ENCODE measurements at regions not wholly inside any gene's neighbourhood (a gene's known extent, or its start where the extent isn't known, plus 50 kb on each side); places are given as distances from the start of the nearest gene placed in this dataset.

DNA sequence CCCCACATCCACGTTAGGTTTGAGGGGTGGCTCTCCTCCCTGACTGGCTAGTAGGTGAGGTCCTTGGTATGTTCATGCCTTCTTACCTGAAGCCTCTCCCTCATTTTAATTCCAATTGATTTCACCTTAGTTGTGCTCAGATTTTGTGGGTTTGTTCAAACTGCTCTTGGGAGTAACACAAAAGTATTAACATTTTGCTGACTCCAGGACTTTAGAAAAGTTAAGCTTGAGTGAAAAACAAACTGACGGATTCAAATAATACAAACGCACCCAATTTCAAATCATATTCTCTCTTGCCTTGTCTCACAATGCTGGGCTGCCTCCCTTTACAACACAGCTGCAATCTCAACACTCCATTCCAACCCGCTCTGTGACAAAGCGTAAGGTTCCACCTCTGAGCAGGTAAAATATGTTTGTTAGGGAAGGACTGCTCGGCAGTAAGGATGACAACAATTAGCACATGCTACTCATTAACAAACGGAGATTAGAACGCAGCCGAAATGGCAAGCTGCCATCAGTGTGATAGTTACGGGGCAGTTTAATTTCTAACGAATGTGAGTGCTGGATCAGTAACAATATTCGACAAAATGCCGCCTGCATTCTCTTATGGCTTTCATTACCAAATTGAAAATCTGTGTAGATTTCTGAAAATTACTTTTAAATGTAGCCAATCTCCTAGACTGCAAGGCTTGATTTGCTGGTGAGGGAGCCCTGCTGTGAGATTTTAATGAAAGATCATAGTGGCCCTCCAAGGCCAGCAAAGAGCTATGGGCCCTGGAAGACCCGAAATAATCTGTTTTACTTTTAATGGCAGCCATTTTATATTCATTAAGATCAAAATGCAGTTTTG lies 730.6 kb upstream of the FANCL start:
- no peak for DNase-seq

DNA sequence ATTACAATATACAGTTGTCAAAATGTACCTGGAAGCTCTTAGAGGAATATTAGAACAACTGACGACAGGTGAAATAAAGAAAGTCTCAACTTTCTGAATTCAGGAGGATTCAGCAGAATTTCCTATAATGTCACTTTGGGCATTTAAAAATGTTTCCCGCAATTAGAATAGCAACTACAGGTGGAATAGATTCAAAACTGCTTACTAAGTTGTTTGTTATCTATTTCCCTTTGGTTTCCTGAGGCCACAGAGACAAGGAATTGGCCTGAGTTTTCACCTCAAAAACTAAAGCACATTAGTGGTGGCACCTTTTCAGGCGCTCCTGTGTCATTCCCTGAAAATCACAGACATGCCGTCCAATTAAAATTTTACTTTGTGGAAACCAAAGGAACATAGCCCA lies 729.2 kb upstream of the FANCL start:
- no peak for DNase-seq

DNA sequence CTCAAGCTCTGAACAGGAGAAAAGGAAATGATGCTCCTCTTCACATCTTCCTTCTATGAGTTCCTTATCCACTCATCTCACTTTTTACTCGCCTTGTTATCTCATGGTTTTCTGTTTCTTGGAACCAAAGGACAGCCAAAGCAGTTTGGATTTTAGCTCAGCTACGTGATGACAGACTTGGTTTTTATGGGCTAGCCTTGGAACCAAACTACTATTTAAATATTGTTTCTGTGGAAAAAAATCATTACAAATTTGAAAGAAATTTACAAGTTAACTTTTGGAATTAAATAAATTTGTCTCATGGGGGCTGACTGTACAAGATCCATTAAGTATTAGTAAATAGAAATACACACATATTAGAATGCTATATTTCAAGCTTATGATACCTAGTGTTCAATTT lies 727.8 kb upstream of the FANCL start:
- no peak for DNase-seq

DNA sequence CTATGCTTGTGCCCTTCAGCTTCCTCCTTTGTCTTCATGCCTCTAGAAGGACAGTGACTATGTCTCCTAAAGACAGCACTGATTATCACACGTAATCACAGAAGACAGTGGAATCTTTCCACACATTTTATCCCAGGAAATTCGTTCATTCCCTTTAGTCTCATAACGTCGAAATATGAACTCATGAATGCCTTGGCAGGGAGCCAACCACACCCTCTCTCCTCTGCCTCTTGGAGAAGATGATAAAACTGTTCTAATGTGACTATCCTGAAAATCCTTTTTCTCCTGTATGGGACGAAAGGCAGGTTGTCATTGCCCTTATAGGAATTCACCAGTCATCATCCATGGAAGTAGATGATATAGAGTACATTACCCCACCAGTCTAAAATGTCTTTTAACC lies 726.6 kb upstream of the FANCL start:
- no peak for DNase-seq

DNA sequence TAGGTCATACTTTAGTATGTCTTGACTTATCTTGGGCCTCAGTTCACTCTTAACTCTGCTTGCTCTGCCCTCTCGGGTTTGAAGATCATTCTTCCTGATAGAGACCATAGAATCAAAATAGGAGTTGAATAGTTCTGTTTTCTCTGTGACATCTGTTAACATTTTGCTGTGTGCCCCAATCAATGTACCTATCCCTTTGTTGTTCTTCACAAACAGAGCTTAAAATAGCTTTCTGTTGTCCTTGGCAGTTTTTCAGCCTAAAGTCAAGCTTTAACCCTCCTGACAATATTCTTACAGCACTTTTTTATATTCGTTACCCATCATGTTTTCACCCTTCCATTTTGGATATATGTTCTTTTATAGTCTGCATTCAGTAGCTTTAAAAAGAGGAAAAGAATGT lies 724.5 kb upstream of the FANCL start:
- DNase-seq, result no peak

DNA sequence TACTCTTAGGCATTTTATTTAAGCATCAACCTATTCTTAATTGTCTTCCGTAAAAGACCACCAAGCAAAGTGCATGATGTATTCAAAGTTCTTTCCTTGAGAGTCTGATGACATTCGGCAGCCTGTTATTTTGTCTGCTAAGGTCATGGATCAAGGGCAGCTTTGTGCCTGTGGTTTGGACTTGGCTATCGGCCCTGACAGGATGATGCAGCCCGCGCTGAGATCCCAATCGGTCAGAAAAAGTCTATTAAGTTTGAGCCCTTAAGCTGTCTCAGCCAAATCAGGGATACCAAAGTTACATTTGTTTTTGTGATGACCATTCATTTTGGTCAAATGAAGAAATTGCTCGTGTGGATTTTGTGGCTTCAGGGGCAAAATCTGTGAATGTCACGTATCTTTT lies 718.9 kb upstream of the FANCL start:
- no peak for DNase-seq

DNA sequence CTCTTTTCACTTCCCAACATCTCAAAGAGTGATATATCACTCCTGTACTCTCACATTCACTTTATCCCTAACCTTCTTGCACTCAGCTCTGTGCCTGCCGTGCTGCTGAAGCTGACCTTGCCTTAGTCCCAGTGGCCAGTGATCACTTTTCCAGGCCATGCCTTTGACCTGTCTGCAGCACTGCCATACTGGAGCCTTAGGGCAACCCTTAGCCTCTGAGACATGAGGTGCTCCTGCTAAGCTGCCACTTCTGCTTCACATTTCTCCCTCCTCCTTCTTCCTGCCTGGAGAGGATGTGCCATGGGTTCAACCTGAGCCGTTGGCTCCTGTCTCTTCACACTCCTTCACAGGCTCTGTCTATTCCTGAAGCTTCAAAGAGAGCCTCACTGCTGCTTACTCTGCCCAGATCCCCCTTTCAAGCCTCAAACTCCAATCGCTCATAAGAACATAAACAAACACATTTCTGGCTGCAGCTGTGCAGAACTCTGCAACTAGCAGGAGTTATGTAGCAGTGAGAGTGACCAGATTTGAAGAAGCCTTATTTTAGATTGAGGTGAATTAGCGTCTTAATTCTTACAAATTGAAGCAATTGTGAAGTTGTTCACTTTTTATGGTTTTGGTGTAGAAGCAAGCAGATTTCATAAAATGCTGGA lies 716.2 kb upstream of the FANCL start:
- no peak for DNase-seq

DNA sequence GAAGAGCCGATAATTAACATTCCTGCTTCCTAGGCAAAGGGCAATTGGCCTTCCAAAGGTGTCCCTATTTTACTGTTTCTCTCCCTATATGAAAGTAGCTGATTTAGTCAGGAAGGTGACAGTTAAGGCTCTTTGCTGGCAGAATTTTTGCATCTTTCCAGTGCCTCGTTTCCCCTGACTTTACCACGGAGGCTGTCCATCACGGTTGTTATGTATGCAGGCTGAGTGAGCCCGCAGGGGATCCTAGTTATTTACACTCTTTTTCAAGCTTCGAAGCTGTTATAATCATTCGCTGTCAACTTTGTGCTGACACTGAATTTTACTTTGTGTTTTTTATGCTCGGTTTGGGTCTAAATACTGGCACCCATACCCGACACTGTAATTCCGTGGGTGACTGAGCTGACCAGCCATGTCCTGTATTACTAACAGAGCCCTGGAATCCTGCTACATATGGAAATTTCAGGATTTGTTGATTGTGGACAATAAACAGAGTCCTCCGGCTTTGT lies 713.8 kb upstream of the FANCL start:
- DNase-seq, result no peak

DNA sequence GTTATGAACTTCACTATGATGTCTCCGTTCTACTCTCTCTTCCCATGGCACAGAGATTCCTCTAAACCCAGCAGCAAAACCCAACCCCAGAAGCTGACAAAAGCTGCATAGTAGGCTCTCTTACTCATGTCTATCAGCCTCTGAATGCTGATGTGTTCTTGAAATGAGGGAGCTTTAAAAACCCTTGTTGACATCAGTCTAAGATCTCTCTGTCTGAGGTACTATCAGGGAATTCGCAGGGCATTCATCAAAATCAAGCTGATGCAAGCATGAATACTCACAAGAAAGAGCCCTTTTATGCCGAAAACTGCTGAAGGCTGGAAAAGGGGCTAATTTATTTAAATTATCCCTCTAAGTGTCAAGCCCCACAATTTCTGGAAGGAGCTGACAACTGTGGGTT lies 710.6 kb upstream of the FANCL start:
- DNase-seq, result no peak

DNA sequence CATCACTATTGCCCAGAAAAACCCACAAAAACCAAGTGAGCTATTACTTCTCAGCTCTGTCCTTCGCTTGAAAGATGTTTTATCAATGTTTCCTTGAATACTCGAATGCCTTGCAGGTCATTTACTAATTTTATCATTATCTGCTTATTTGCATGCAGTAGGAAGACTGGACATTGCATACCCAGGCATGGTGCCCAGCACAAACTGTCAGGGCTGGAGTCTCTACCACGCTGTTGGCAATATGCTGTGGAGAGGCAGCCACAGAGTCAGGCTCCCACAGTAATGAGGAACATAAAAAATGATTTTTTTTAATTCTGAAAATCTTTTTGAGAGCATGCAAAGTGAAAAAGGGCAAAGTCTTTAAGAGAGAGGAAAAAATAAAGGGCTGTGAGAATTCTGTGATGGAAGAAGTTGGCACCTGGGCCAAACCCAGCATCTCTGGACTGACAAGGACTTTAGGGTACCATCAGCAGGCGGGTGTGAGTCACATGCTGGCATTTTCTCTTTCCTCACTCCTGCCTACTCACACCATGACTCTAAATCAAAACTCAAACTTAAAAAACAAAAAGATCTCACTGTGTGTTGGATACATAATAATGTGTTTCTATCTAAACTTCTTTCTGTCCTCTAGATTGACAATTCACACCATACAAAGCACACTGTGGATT lies 709.8 kb upstream of the FANCL start:
- no peak for DNase-seq

DNA sequence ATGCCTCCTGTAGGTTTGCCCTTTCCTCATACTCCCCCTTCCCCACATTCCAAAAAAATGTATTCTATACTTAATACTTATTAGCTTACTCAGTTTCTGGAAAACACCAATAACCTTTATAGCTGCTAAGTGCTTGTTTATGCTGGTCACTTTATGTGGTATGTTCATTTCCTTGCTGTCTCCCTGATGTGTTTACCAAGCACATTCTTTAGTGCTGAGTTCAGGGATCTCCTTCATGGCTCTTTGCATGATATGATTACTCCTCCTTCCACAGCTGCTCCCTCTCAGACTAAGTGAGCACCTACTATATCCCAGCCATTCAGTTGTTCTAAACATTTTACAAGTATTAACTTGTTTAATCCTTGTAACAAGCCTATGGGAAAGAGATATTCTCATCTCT lies 698.3 kb upstream of the FANCL start:
- no peak for DNase-seq

DNA sequence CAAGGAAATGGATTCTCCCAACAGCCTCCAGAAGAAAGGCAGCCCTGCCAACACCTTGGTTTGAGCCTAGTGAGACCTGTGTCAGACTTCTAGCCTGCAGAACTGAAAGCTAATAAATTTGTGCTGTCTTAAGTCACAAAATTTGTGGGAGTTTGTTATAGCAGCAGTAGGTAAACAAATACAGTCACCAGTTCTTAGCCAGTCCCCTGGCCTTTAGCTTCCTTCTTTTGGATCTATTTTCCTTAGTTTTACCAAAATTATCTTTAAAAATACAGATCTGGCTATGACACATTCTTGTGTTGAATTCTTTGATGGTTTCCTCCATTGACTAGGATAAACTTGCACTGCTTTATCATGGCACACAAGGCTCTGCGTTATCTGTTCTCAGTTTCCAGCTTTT lies 697.9 kb upstream of the FANCL start:
- DNase-seq, result no peak

DNA sequence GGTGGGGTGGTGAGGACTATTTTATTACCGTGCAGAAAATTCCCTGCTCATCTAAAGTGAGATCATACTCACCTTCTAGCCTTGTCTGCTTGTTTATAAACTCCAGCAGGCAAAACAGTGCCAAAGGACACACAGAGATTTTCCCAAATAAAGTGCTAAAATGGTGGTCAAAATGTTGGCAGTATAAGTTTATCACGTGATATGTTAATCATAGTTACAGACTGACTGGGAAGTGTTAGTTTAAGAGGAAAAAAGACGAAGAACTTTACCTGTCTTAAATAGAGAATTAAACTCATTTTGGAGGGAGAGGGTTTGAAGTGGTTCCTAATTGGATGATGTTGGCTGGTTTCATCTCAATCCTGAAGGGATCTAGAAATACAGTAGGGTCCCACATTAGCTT lies 691.7 kb upstream of the FANCL start:
- no peak for DNase-seq

DNA sequence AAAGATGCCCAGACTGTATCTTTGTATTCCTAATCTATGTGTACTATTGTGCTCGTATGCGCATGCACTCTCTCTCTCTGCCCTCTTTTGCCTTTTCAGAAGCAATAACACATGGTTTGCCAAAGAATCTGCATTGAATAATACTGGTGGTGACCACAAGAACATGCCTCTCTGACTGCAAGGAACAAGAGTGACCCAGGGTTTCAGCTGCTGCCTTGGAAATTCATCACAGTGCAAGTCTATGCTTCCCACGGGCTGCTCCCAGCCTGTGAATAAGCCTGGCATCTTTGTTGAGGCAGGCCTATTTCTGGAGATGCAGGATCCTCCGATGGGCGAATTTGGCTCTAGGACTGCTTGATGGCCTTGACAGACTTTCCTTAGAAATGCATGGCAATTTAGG lies 689.4 kb upstream of the FANCL start:
- no peak for DNase-seq

DNA sequence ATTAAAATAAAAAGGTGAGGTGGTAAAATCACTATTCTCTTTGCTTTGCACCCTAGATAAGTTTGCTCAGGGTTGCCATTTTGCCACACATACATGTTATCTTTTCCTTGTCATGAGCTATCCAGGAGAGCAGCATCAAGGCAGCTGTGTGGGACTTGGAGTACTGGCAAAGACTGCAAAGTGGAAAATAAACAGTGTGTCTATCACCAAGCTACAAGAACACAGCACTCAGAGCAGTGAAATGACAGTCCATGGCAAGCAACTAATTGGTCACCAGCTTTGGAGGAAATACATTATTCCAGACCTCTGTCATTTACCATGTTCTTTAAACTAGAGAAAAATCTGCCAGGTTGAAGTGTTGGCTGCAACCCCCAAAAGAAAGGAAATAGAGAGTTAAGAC lies 687.8 kb upstream of the FANCL start:
- no peak for DNase-seq

DNA sequence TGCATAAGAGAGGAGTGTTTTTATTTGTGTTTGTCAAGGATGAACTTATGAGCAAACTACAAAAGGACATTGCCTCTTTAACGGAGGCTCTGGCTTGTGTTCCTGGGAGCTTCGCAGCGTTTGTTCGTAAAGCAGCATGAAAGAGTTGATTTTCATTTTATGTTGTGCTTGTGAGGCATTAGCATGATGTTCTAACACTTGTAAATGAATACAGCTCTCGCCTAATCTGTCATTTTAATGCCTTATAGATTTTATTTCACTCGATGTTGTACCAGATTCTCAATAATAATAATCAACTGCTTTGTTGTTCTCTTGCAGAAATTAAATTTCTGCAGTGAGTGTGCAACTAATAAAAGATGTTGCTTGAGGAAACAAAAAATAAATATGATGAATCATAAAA lies 687.3 kb upstream of the FANCL start:
- DNase-seq, result no peak

DNA sequence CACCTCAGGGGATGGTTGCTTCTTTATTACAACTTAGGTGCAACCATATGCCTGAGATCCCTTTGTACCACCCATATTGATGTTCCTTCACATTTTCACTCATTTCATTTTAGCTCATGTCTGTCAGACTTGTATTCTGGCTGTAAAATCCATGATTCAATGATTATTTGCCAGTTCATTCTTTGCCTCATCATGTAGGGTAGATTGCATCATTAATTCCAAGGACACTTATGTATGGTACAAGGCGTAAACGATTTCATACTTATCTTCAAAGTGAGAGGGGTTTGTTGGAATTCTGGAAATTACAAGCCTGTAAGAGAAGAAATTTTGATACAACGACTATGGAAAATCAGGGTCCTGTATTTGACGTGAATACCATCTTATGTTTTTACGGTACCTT lies 685.0 kb upstream of the FANCL start:
- no peak for DNase-seq

DNA sequence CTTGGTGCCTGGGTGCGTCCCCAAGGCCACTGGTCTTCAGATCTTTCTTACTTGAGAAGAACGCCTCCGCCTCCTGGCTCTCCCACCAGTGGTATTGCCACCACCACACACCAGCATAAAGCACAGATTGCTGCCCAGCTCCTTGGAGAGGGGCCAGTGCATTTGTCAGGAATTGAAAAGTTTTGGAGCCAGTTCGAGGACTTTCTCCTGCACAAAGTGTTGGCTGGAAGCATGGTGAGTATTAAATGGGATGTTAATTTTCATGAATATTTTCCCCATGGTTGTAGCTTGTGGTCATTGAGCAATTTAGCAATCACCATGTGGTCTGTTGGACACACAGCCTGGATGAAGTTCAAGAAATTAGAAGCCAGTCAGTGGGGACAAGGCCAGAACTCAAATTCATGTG lies 684.6 kb upstream of the FANCL start:
- DNase-seq, result no peak

DNA sequence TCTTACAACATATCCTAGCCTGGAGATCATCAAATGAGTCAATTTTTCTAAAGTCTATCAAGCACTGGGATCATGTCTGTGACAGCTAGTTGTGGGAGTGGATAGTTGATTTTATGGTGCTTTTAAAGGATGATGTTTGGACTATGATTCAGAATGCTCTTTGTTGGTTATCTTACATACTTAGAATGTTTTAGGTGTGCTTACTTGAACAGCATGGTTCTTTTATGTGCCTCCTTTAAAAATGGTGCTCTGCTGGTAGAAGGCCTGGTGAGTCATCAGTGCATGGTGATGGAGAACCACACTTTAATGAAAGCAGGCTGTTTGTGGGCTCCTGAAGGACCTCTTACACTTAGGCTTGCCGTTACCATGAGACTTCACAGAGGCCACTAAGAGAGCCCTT lies 682.7 kb upstream of the FANCL start:
- DNase-seq, result no peak

DNA sequence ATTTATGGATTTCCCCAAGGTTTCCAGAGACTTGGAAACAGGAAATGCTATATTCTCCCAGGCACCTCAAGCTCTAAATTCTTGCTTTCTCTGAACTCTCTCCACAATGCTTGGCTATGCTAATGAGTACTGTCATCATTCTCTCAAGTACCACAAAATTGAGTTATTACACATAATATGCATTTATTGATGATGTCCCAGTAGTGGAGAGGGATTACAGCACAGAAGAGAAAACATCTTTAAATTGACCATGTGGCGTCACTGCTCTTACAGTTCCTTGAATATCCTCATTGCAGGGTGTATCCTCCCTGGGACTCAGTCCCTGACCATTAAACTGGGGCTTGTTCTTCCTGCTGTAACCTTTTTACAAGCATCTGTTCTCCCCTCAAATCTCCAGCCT lies 681.1 kb upstream of the FANCL start:
- no peak for DNase-seq

DNA sequence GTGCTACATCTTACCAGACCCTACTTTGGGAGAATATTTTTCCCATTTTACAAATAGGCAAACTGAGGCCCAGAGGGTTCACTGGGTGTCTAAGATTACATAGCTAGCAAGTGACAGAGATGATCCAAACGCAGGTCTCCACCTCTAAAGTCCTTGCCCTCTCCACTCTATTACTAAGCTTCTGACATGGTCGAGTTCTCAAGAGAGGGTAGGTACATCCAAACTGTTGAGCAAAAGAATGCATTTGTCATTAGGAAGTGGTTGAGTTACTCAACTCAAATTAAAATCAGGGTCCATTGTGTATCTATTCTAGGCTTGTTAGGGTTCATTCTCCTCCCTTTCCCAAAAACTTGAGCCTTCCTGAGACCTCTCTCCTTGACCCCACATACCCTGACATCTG lies 680.6 kb upstream of the FANCL start:
- no peak for DNase-seq

DNA sequence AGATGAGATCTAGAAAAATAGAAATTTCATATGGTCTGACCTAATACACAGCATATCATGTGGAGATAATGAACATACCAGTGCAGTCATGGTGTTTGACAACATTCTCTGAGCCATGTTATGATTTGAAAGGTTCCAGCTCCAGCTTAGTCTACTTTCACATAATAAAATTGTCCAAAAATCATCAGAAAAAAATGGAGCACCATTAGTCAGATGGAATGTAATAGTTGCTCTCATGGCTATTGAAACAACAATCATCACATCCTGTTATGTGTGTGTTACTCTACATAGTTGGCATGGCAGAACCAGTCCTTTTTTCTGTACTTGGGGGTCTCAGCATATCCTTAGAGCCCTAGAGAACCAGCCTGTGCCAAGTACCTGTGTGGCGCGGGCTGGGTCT lies 678.9 kb upstream of the FANCL start:
- DNase-seq, result no peak

DNA sequence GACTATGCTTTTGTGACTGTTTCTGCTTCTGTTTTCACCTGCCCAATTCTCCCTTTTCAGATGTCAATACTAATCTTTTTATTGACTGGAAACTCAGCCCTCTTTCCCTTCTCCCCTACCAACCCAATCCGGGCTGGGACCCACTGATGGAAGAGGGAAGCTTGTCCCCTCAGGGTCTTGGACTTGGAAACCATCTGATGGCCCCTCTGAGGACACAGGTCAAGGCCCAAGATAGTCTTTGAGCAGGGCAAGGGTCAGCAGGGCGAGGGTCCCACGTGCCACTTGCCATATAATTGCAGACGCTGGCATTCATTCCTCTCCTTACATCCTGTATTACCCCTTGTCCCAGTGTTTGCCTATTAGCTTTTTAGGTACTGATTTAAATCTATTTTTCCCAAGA lies 678.2 kb upstream of the FANCL start:
- no peak for DNase-seq

DNA sequence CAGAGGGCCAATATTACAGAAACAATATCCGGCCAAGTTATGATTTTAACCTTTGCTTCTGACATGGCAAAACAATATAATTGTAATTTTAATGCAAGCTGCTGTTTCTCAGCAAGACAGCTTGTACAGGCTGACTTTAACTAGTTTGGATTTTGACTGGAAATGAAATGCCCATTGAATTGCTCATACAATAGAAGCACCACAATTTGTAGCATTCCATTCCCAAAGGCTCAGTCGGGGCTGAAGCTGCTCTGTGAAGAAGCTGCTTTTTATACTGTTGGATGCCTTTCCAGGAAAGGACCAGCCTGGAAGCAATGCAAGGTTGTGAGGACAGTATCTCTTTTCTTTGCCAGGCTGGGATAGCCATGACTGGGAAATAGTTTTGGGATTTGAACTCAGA lies 677.0 kb upstream of the FANCL start:
- no peak for DNase-seq

Data from stimulated activated CD4-positive, alpha-beta T cell treated with anti-CD3 and anti-CD28 coated beads, Interleukin-4, amount 100 ng/mL, for 1 hour (primary cell).